Smooth muscle cell (in vitro differentiated cells): ENCODE measurements at regions not wholly inside any gene's neighbourhood (a gene's known extent, or its start where the extent isn't known, plus 50 kb on each side); places are given as distances from the start of the nearest gene placed in this dataset.

ENCODE experiments used
- DNase-seq: peaks from one replicate; lab custom pipeline; 2025; ENCODE audit not compliant: unreplicated experiment; lab: John Stamatoyannopoulos, UW
- H2AFZ ChIP-seq: fragments of 200-600 bp; sonication (generic); 2 replicates; pipeline ENCODE4 v1.6.0; 2016; ENCODE audit warnings: antibody characterized with exemption, low read depth, mild to moderate bottlenecking
- H3F3A ChIP-seq: fragments of 200-600 bp; sonication (generic); 2 replicates; pipeline ENCODE4 v1.6.0; 2017; ENCODE audit warnings: antibody characterized with exemption, low read depth
- H3K27ac ChIP-seq: fragments of 200-600 bp; sonication (generic); 2 replicates; pipeline ENCODE4 v1.5.1; 2016; ENCODE audit warnings: low read depth, mild to moderate bottlenecking
- H3K27me3 ChIP-seq: fragments of 200-600 bp; sonication (generic); 2 replicates; pipeline ENCODE4 v1.6.1; 2016; ENCODE audit warnings: low read depth, mild to moderate bottlenecking
- H3K36me3 ChIP-seq: fragments of 200-600 bp; sonication (generic); 2 replicates; pipeline ENCODE4 v1.5.1; 2016; ENCODE audit warnings: low read depth
- H3K4me1 ChIP-seq: fragments of 200-600 bp; sonication (generic); 2 replicates; pipeline ENCODE4 v1.5.1; 2016; ENCODE audit warnings: low read depth
- H3K4me2 ChIP-seq: fragments of 200-600 bp; sonication (generic); 2 replicates; pipeline ENCODE4 v1.6.0; 2016; ENCODE audit warnings: mild to moderate bottlenecking
- H3K4me3 ChIP-seq: fragments of 200-600 bp; sonication (generic); 2 replicates; pipeline ENCODE4 v1.5.1; 2016; ENCODE audit warnings: mild to moderate bottlenecking
- H3K79me2 ChIP-seq: fragments of 200-600 bp; sonication (generic); 2 replicates; pipeline ENCODE4 v1.6.0; 2016; ENCODE audit warnings: low read depth, mild to moderate bottlenecking
- H3K9ac ChIP-seq: fragments of 200-600 bp; sonication (generic); 2 replicates; pipeline ENCODE4 v1.6.0; 2016; ENCODE audit warnings: low read depth
- H3K9me3 ChIP-seq: fragments of 200-600 bp; sonication (generic); replicated peaks from 2 replicates; pipeline ENCODE4 v1.5.1; 2016; ENCODE audit warnings: low read depth
- H4K20me1 ChIP-seq: fragments of 200-600 bp; sonication (generic); 2 replicates; pipeline ENCODE4 v1.6.0; 2016; ENCODE audit warnings: low read depth
- WGBS: methylation state at CpG from one replicate; pipeline ENCODE4 v1.1.7; 2016; ENCODE audit warnings: low lambda C conversion rate; 5-methylcytosine and 5-hydroxymethylcytosine counted together
- TF ChIP-seq, protein P1 (sequence below): fragments of 200-600 bp; sonication (generic); IDR thresholded peaks from 2 replicates; pipeline ENCODE4 v1.5.1; 2017; ENCODE audit warnings: borderline replicate concordance, mild to moderate bottlenecking, antibody characterized with exemption; ENCODE audit not compliant: insufficient read depth, poor library complexity, severe bottlenecking

GRCh38 chr15:39028069-39028468, 463.5 kb upstream of the RASGRP1 start:
- Histone ChIP-seq H3K9ac (no peak overlapping the region), H3K4me1 (no peaks in the 10 kb centered on the region), H3K27me3 (no peaks in the 10 kb centered on the region), H3K27ac (no peak overlapping the region), H3K9me3 (no peaks in the 10 kb centered on the region), H3F3A (no peaks in the 10 kb centered on the region), H2AFZ (no peak overlapping the region), H3K79me2 (no peaks in the 10 kb centered on the region), H4K20me1 (no peaks in the 10 kb centered on the region), H3K4me3 (no peak overlapping the region), H3K4me2 (no peak overlapping the region), H3K36me3 (no peaks in the 10 kb centered on the region)
- WGBS, result 55% methylated on average over 3 of the region's 3 CpGs
- TF ChIP-seq, protein P1, sequence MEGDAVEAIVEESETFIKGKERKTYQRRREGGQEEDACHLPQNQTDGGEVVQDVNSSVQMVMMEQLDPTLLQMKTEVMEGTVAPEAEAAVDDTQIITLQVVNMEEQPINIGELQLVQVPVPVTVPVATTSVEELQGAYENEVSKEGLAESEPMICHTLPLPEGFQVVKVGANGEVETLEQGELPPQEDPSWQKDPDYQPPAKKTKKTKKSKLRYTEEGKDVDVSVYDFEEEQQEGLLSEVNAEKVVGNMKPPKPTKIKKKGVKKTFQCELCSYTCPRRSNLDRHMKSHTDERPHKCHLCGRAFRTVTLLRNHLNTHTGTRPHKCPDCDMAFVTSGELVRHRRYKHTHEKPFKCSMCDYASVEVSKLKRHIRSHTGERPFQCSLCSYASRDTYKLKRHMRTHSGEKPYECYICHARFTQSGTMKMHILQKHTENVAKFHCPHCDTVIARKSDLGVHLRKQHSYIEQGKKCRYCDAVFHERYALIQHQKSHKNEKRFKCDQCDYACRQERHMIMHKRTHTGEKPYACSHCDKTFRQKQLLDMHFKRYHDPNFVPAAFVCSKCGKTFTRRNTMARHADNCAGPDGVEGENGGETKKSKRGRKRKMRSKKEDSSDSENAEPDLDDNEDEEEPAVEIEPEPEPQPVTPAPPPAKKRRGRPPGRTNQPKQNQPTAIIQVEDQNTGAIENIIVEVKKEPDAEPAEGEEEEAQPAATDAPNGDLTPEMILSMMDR, result no peak
- DNase-seq, result no peak

GRCh38 chr15:39029741-39030140, 465.1 kb upstream of the RASGRP1 start:
- WGBS, result 71% methylated on average over 1 of the region's 1 CpG
- Histone ChIP-seq H3K27ac (no peak overlapping the region), H2AFZ (no peak overlapping the region), H3F3A (no peaks in the 10 kb centered on the region), H3K9ac (no peak overlapping the region), H3K4me3 (no peak overlapping the region), H3K79me2 (no peaks in the 10 kb centered on the region), H4K20me1 (no peaks in the 10 kb centered on the region), H3K4me2 (no peak overlapping the region), H3K27me3 (no peaks in the 10 kb centered on the region), H3K36me3 (no peaks in the 10 kb centered on the region), H3K9me3 (no peaks in the 10 kb centered on the region), H3K4me1 (no peaks in the 10 kb centered on the region)
- DNase-seq, result no peak
- TF ChIP-seq, protein P1, result no peak

GRCh38 chr15:39030291-39031070, 465.9 kb upstream of the RASGRP1 start:
- no peaks in the 10 kb centered on the region for H4K20me1 ChIP-seq
- TF ChIP-seq, protein P1, result no peak
- no peaks in the 10 kb centered on the region for H3K79me2 ChIP-seq
- H3K27ac ChIP-seq, result no peak overlapping the region
- no peak for DNase-seq
- 43% methylated on average over 6 of the region's 6 CpGs for WGBS
- H3K36me3 ChIP-seq, result no peaks in the 10 kb centered on the region
- no peak overlapping the region for H3K9ac ChIP-seq
- no peak overlapping the region for H3K4me3 ChIP-seq
- no peak overlapping the region for H2AFZ ChIP-seq
- no peaks in the 10 kb centered on the region for H3K9me3 ChIP-seq
- no peaks in the 10 kb centered on the region for H3K27me3 ChIP-seq
- H3F3A ChIP-seq, result no peaks in the 10 kb centered on the region
- no peak overlapping the region for H3K4me2 ChIP-seq
- no peaks in the 10 kb centered on the region for H3K4me1 ChIP-seq

- Histone ChIP-seq H3K4me3 (no peak overlapping the region), H3K4me2 (no peak overlapping the region), H3K9me3 (no peaks in the 10 kb centered on the region), H3K27me3 (no peaks in the 10 kb centered on the region), H3K79me2 (no peaks in the 10 kb centered on the region), H3K9ac (no peak overlapping the region), H3K36me3 (no peaks in the 10 kb centered on the region), H3K27ac (no peak overlapping the region), H2AFZ (no peak overlapping the region), H3F3A (no peaks in the 10 kb centered on the region), H4K20me1 (no peaks in the 10 kb centered on the region), H3K4me1 (no peaks in the 10 kb centered on the region)
- WGBS, result 76% methylated on average over 4 of the region's 4 CpGs
- no peak for DNase-seq
- TF ChIP-seq, protein P1, result no peak
Observed at GRCh38 chr15:39031596-39031995, 467.0 kb upstream of the RASGRP1 start.
